ENCODE measurements at regions not wholly inside any gene's neighbourhood (a gene's known extent, or its start where the extent isn't known, plus 50 kb on each side); places are given as distances from the start of the nearest gene placed in this dataset.
A peak's percentile ranks its signal among the peaks of the same experiment; 100 is the strongest.

- Histone ChIP-seq H3K4me1 (ENCODE audit: control insufficient read depth in 4 of 4, insufficient read depth in 4 of 4, low read length in 3 of 4) (no peaks in the 10 kb centered on the region), H3K4me3 (ENCODE audit: low read depth in 1 of 3, low read length in 3 of 3) (no peak overlapping the region)
- 90% methylated on average over 4 of the region's 4 CpGs for WGBS
Measured at GRCh38 chrX:53859890-53860289, 173.4 kb upstream of the HUWE1 start.

DNA sequence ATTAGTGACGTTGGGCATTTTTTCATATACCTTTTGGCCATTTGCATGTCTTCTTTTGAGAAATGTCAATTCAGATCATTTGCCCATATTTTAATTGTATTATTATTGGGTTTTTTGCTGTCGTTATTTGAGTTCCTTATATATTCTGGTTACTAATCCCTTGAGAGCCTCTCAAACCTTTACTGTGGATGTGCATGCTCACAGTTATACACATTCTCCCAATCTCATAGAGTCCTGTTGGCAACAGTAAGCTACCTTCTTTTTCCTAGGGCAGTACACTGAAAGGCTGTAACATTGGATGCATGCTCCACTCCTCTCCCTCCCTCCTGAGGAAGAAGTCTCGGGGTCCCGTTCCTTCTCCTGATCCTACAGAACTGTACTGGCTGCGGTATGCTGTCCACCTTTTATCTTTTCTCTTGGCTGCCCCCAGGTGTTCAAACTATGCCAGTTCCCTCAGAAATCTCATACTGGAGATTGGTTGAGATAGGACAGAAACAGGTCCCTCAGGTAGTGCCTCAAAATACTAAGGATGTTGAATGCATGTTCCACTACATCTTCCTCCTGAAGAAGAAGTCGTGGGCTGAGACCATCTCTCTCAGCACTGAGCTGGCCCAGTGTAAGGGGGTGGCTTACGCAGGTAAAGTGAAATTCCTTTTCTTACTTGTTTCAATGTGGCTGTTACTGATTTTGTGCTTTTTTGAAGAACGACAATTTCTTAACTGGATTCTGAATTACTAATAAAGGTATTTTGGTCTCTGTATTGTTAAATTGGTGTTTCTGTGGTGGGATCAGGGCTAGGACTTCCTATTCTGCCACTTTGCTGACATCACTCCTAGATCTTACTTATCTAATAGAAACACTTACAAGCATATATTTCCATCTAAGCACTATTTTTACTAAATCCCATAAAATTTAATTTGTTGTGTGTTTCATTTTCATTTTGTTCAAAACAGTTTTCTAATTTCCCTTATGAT is 145.4 kb upstream of the HUWE1 start:
- Histone ChIP-seq H3K27ac (ENCODE audit: low read depth in 1 of 2, low read length in 2 of 2) (no peak overlapping the region), H3K27me3 (ENCODE audit: control insufficient read depth in 4 of 4, insufficient read depth in 4 of 4, low read length in 3 of 4) (no peaks in the 10 kb centered on the region), H3K9ac (ENCODE audit: low read depth in 1 of 2, low read length in 2 of 2) (no peak overlapping the region), H3K36me3 (ENCODE audit: control insufficient read depth in 4 of 4, insufficient read depth in 3 of 4, low read depth in 1 of 4, low read length in 3 of 4) (no peaks in the 10 kb centered on the region), H3K4me3 (ENCODE audit: low read depth in 1 of 3, low read length in 3 of 3) (no peak overlapping the region), H3K4me1 (ENCODE audit: control insufficient read depth in 4 of 4, insufficient read depth in 4 of 4, low read length in 3 of 4) (no peaks in the 10 kb centered on the region), H3K9me3 (ENCODE audit: control insufficient read depth in 4 of 4, low read length in 3 of 4) (no peaks in the 10 kb centered on the region)
- no peak for DNase-seq (ENCODE audit: low spot score)
- 36% methylated on average over 8 of the region's 8 CpGs for WGBS
- no peak for TF ChIP-seq TAF1 (conservative IDR thresholded peaks at IDR 0.05)
- TF ChIP-seq YY1 (IDR thresholded peaks at IDR 0.05): no peak
- TF ChIP-seq, protein P1, sequence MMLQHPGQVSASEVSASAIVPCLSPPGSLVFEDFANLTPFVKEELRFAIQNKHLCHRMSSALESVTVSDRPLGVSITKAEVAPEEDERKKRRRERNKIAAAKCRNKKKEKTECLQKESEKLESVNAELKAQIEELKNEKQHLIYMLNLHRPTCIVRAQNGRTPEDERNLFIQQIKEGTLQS (IDR thresholded peaks at IDR 0.05): no peak
- TF ChIP-seq, protein P2, sequence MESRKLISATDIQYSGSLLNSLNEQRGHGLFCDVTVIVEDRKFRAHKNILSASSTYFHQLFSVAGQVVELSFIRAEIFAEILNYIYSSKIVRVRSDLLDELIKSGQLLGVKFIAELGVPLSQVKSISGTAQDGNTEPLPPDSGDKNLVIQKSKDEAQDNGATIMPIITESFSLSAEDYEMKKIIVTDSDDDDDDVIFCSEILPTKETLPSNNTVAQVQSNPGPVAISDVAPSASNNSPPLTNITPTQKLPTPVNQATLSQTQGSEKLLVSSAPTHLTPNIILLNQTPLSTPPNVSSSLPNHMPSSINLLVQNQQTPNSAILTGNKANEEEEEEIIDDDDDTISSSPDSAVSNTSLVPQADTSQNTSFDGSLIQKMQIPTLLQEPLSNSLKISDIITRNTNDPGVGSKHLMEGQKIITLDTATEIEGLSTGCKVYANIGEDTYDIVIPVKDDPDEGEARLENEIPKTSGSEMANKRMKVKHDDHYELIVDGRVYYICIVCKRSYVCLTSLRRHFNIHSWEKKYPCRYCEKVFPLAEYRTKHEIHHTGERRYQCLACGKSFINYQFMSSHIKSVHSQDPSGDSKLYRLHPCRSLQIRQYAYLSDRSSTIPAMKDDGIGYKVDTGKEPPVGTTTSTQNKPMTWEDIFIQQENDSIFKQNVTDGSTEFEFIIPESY (IDR thresholded peaks at IDR 0.05): no peak
- TF ChIP-seq RAD21 (IDR thresholded peaks at IDR 0.05): peak; percentile 67 to 77
- TF ChIP-seq NR2F2 (IDR thresholded peaks at IDR 0.05): no peak
- peak; percentile 36 for TF ChIP-seq CTCF (IDR thresholded peaks at IDR 0.05; ENCODE audit: low read depth, low read length, missing input control)

More at GRCh38 chrX:53859890-53860289, 173.4 kb upstream of the HUWE1 start:
- DNase-seq (ENCODE audit: low spot score): no peak
- no peaks in the 10 kb centered on the region for H3K36me3 ChIP-seq (ENCODE audit: control insufficient read depth in 4 of 4, insufficient read depth in 3 of 4, low read depth in 1 of 4, low read length in 3 of 4)
- H3K27me3 ChIP-seq (ENCODE audit: control insufficient read depth in 4 of 4, insufficient read depth in 4 of 4, low read length in 3 of 4): no peaks in the 10 kb centered on the region
- no peak overlapping the region for H3K9ac ChIP-seq (ENCODE audit: low read depth in 1 of 2, low read length in 2 of 2)
- TF ChIP-seq, protein P2 (IDR thresholded peaks at IDR 0.05): no peak
- TF ChIP-seq FOXA1 (IDR thresholded peaks at IDR 0.05) (no peak), JUND (IDR thresholded peaks at IDR 0.05) (no peak), CTCF (IDR thresholded peaks at IDR 0.05; ENCODE audit: low read depth, low read length, missing input control) (no peak), RXRA (IDR thresholded peaks at IDR 0.05) (no peak), YY1 (IDR thresholded peaks at IDR 0.05) (no peak), HNF4G (IDR thresholded peaks at IDR 0.05) (no peak), GABPA (IDR thresholded peaks at IDR 0.05 in 1 of 2, conservative IDR thresholded peaks at IDR 0.05 in 1 of 2) (no peak), RAD21 (IDR thresholded peaks at IDR 0.05) (no peak), TAF1 (conservative IDR thresholded peaks at IDR 0.05) (no peak), NR2F2 (IDR thresholded peaks at IDR 0.05) (no peak), SP1 (IDR thresholded peaks at IDR 0.05) (no peak), FOXA2 (IDR thresholded peaks at IDR 0.05) (no peak), EGR1 (IDR thresholded peaks at IDR 0.05; ENCODE audit: low read depth in 2 of 2) (no peak)
- TF ChIP-seq, protein P1 (IDR thresholded peaks at IDR 0.05): no peak
- peaks cover 0 to 4% (median 2%) of the 10 kb centered on the region in 4 donors for H3K9me3 ChIP-seq (ENCODE audit: control insufficient read depth in 4 of 4, low read length in 3 of 4)
- no peak overlapping the region for H3K27ac ChIP-seq (ENCODE audit: low read depth in 1 of 2, low read length in 2 of 2)
